PFSK-1 (cell line): ENCODE measurements at regions not wholly inside any gene's neighbourhood (a gene's known extent, or its start where the extent isn't known, plus 50 kb on each side); places are given as distances from the start of the nearest gene placed in this dataset.

Experiments
- FOXP2 ChIP-seq: optimal IDR thresholded peaks from 2 replicates; pipeline ENCODE3; 2011; ENCODE audit warnings: borderline replicate concordance, control low read depth, inconsistent platforms; ENCODE audit not compliant: insufficient read depth; ENCODE audit errors: extremely low read length, extremely low read depth
- POLR2AphosphoS5 ChIP-seq: IDR thresholded peaks from 2 replicates; pipeline ENCODE4 v1.6.1; 2012; ENCODE audit warnings: low read depth, mild to moderate bottlenecking, control low read depth, low read length, moderate library complexity
- REST ChIP-seq, 2 experiments: IDR thresholded peaks; 2 replicates each; pipeline versions ENCODE4 v1.6.1 to v1.8.0; 2011 to 2012; ENCODE audit warnings: low read depth in 2 of 2, low read length in 2 of 2, control low read depth in 1 of 2, inconsistent platforms in 1 of 2, mild to moderate bottlenecking in 1 of 2, moderate library complexity in 1 of 2; ENCODE audit not compliant: insufficient read depth in 1 of 2
- SIN3A ChIP-seq: IDR thresholded peaks from 2 replicates; pipeline ENCODE4 v1.6.1; 2012; ENCODE audit warnings: mild to moderate bottlenecking, low read length, moderate library complexity, borderline replicate concordance; ENCODE audit not compliant: insufficient read depth
- TAF1 ChIP-seq: IDR thresholded peaks from 2 replicates; pipeline ENCODE4 v1.6.1; 2012; ENCODE audit warnings: low read length, control low read depth, borderline replicate concordance; ENCODE audit not compliant: insufficient read depth

GRCh38 chr3:14595561-14595960 is 55.4 kb upstream of the GRIP2 start:
- no peak for TF ChIP-seq TAF1
- no peak for TF ChIP-seq REST (IDR thresholded peaks at IDR 0.05; ENCODE audit: insufficient read depth in 1 of 2, low read depth in 2 of 2, low read length in 2 of 2)
- no peak for TF ChIP-seq FOXP2
- TF ChIP-seq POLR2AphosphoS5, result no peak
- TF ChIP-seq SIN3A, result no peak
